Right lobe of liver (tissue), 4 donors: ENCODE measurements at regions not wholly inside any gene's neighbourhood (a gene's known extent, or its start where the extent isn't known, plus 50 kb on each side); places are given as distances from the start of the nearest gene placed in this dataset.

Source experiments
- CTCF ChIP-seq, 4 donors: fragments of 200-600 bp in 3 of 4; fragments of 450-650 bp in 1 of 4; IDR thresholded peaks; one replicate each; pipeline versions ENCODE4 v1.5.1 to v1.8.0; 2016 to 2022; ENCODE audit warnings: antibody characterized with exemption in 4 of 4, mild to moderate bottlenecking in 2 of 4
- POLR2A ChIP-seq: fragments of 450-650 bp; IDR thresholded peaks from one replicate; pipeline ENCODE4 v1.6.1; 2017; ENCODE audit warnings: antibody characterized with exemption, mild to moderate bottlenecking
- donor health status: DM: no; HTN: no; CAD: no.
- donor health status: DM: no; HTN: no; CAD: no.
- donor health status: DM: no; HTN: yes; CAD: no.

GRCh38 chr4:124866301-124866700, 153.8 kb upstream of the ANKRD50 start:
- no peak for TF ChIP-seq CTCF (IDR thresholded peaks at IDR 0.05)
- TF ChIP-seq POLR2A: no peak
